HCT116 (cell line): ENCODE measurements at regions not wholly inside any gene's neighbourhood (a gene's known extent, or its start where the extent isn't known, plus 50 kb on each side); places are given as distances from the start of the nearest gene placed in this dataset.

Experiments used
- ATAC-seq: fragments of 200-7000 bp; cut with Tn5 transposase; 2 replicates; pipeline ENCODE4 v1.9.1; 2020; ENCODE audit warnings: mild to moderate bottlenecking, moderate library complexity
- BruUV-seq: library from RNA; stranded (reverse); fragments of 400-500 nt; replicated peaks from 2 replicates; lab custom pipeline; 2021; lab: Mats Ljungman, UMichigan
- CTCF ChIA-PET: fragments of 300-600 bp; sonication (Branson Sonifier 250); formaldehyde crosslinking; loops from one replicate; lab custom pipeline; 2021; ENCODE audit warnings: antibody characterized with exemption; lab: Charles Lee
- POLR2A ChIA-PET: fragments of 300-600, 350-600 bp; sonication (Branson Sonifier 250); formaldehyde crosslinking; loops from one replicate; lab custom pipeline; 2021; ENCODE audit warnings: antibody characterized with exemption; lab: Charles Lee
- RAD21 ChIA-PET, 2 experiments: fragments of 300-600 bp; sonication (Branson Sonifier 250); formaldehyde crosslinking; loops; one replicate each; lab custom pipeline; 2023; ENCODE audit warnings: low total read pairs in 2 of 2; ENCODE audit not compliant: uncharacterized antibody in 2 of 2, unreplicated experiment in 2 of 2, low non-redundant PET in 1 of 2; lab: Charles Lee
- DNase-seq: peaks from one replicate; pipeline ENCODE4 v3.0.0-alpha.2; 2010; ENCODE audit warnings: low read depth, low spot score
- H2AFZ ChIP-seq: fragments of 200-600 bp; shearing (Covaris generic), sonication (generic); 2 replicates; pipeline ENCODE4 v1.6.1; 2017; ENCODE audit warnings: low read depth, mixed run types, mixed read lengths, antibody characterized with exemption, low read length; ENCODE audit not compliant: poor library complexity, severe bottlenecking
- H3K27ac ChIP-seq: 2 replicates; pipeline ENCODE4 v1.5.1; 2012; ENCODE audit warnings: low read depth, low read length
- H3K27me3 ChIP-seq: fragments of 200-600 bp; sonication (generic); 2 replicates; pipeline ENCODE4 v1.6.1; 2016; ENCODE audit warnings: mixed run types, low read length, mixed read lengths; ENCODE audit not compliant: insufficient read depth
- H3K36me3 ChIP-seq, 2 experiments: fragments of 200-500 bp in 1 of 2; fragments of 200-600 bp in 1 of 2; sonication (Bioruptor generic) in 1 of 2; sonication (generic) in 1 of 2; 2 replicates each; pipeline versions ENCODE4 v1.5.1 to v1.6.1; 2014 to 2016; ENCODE audit warnings: low read length in 2 of 2, inconsistent platforms in 1 of 2, mixed read lengths in 1 of 2, mixed run types in 1 of 2; ENCODE audit not compliant: insufficient read depth in 2 of 2, control insufficient read depth in 1 of 2
- H3K4me1 ChIP-seq, 2 experiments: fragments of 200-600 bp in 1 of 2; sonication (generic) in 1 of 2; 2 replicates each; pipeline versions ENCODE4 v1.5.1 to v1.6.1; 2012 to 2017; ENCODE audit warnings: low read length in 2 of 2, inconsistent platforms in 1 of 2, mild to moderate bottlenecking in 1 of 2, mixed read lengths in 1 of 2, mixed run types in 1 of 2, moderate library complexity in 1 of 2; ENCODE audit not compliant: insufficient read depth in 2 of 2, control insufficient read depth in 1 of 2
- H3K4me2 ChIP-seq: fragments of 200-600 bp; sonication (generic); 2 replicates; pipeline ENCODE4 v1.6.1; 2017; ENCODE audit warnings: mixed run types, low read length, mixed read lengths
- H3K4me3 ChIP-seq, 2 experiments: fragments of 200-600 bp in 1 of 2; sonication (generic) in 1 of 2; replicated peaks in 1 of 2; 2 replicates each; pipeline ENCODE4 v1.5.1; 2011 to 2016; ENCODE audit warnings: low read length in 2 of 2, control low read depth in 1 of 2, low read depth in 1 of 2, mild to moderate bottlenecking in 1 of 2, mixed read lengths in 1 of 2, mixed run types in 1 of 2
- H3K79me2 ChIP-seq: fragments of 200-600 bp; sonication (generic); 2 replicates; pipeline ENCODE4 v1.6.1; 2017; ENCODE audit warnings: mild to moderate bottlenecking, mixed run types, low read length, moderate library complexity, mixed read lengths; ENCODE audit not compliant: insufficient read depth
- H3K9ac ChIP-seq: fragments of 200-600 bp; sonication (generic); 2 replicates; pipeline ENCODE4 v1.6.1; 2016; ENCODE audit warnings: low read length, mixed read lengths
- H3K9me2 ChIP-seq: fragments of 200-600 bp; sonication (generic), shearing (Covaris generic); 2 replicates; pipeline ENCODE4 v1.6.1; 2017; ENCODE audit warnings: mixed run types, mild to moderate bottlenecking, moderate library complexity; ENCODE audit not compliant: insufficient read depth
- H3K9me3 ChIP-seq, 2 experiments: fragments of 200-500 bp in 1 of 2; fragments of 200-600 bp in 1 of 2; sonication (Bioruptor generic) in 1 of 2; sonication (generic) in 1 of 2; 2 replicates each; pipeline ENCODE4 v1.6.1; 2014 to 2017; ENCODE audit warnings: low read length in 2 of 2, mixed read lengths in 2 of 2, inconsistent platforms in 1 of 2, low read depth in 1 of 2, mild to moderate bottlenecking in 1 of 2, mixed run types in 1 of 2, moderate library complexity in 1 of 2; ENCODE audit not compliant: control insufficient read depth in 1 of 2, insufficient read depth in 1 of 2
- H4K20me1 ChIP-seq: fragments of 200-600 bp; sonication (generic), shearing (Covaris generic); 2 replicates; pipeline ENCODE4 v1.6.1; 2017; ENCODE audit warnings: mixed run types, mild to moderate bottlenecking, moderate library complexity; ENCODE audit not compliant: insufficient read depth
- CEBPB ChIP-seq: IDR thresholded peaks from 2 replicates; pipeline ENCODE4 v1.6.1; 2012; ENCODE audit warnings: low read depth
- EGR1 ChIP-seq: IDR thresholded peaks from 2 replicates; pipeline ENCODE4 v1.6.1; 2012; ENCODE audit warnings: low read depth
- ELF1 ChIP-seq: IDR thresholded peaks from 2 replicates; pipeline ENCODE4 v1.6.1; 2012; ENCODE audit warnings: low read depth, borderline replicate concordance
- FOSL1 ChIP-seq: IDR thresholded peaks from 2 replicates; pipeline ENCODE4 v1.6.1; 2012; ENCODE audit warnings: low read depth
- RAD21 ChIP-seq: IDR thresholded peaks from 2 replicates; pipeline ENCODE4 v1.6.1; 2012; ENCODE audit warnings: low read depth, mild to moderate bottlenecking
- SP1 ChIP-seq: IDR thresholded peaks from 2 replicates; pipeline ENCODE4 v1.6.1; 2012; ENCODE audit warnings: low read depth
- SRF ChIP-seq: IDR thresholded peaks from 2 replicates; pipeline ENCODE4 v1.6.1; 2012; ENCODE audit warnings: low read depth
- TCF7L2 ChIP-seq: IDR thresholded peaks from 2 replicates; pipeline ENCODE4 v1.7.0; 2011; ENCODE audit warnings: borderline replicate concordance, inconsistent platforms; ENCODE audit not compliant: insufficient read depth, insufficient read length; ENCODE audit errors: extremely low read depth
- ZBTB33 ChIP-seq: IDR thresholded peaks from 2 replicates; pipeline ENCODE4 v1.6.1; 2011; ENCODE audit warnings: mild to moderate bottlenecking, low read length, moderate library complexity; ENCODE audit not compliant: insufficient replicate concordance; ENCODE audit errors: extremely low read depth
- intact Hi-C: fragments of 100-400 bp; cut with micrococcal nuclease; formaldehyde crosslinking; loops from 2 replicates; pipeline ENCODE4 v1.10.0; 2022

DNA sequence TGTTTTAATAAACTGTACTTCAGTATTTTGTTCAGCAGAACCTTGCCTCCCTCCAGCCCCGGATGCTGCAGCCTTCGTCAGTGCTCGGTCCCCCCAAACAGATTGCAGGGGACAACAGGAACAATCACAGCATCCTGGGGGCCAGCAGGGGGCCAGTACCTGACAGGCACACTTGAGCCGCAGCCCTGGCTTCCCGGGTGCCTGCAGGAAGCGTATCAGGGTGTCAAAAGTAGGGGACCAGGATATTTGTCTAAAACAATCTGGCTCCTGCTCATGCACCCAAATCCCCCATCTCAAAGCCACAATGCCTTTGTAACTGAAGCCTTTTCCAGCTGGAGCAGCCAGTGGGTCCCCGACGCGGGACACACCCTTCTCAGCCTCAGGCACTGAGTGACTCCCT is 167.5 kb upstream of the TSHZ3 start:
- Histone ChIP-seq H3K27me3 (no peaks in the 10 kb centered on the region), H3K79me2 (no peaks in the 10 kb centered on the region), H3K9me2 (no peaks in the 10 kb centered on the region), H3K27ac (no peak overlapping the region), H3K4me3 (no peak overlapping the region), H3K9me3 (peaks cover 10 to 24% of the 10 kb centered on the region in 2 experiments; a peak in 2 of 4 replicates), H3K4me1 (no peaks in the 10 kb centered on the region), H3K36me3 (no peaks in the 10 kb centered on the region), H3K4me2 (no peak overlapping the region), H3K9ac (no peak overlapping the region), H2AFZ (no peak overlapping the region), H4K20me1 (no peaks in the 10 kb centered on the region)
- intact Hi-C loops, result no loop called here
- CTCF ChIA-PET, result no interaction called here
- no TSS peak for BruUV-seq
- RAD21 ChIA-PET, result no interaction called here
- POLR2A ChIA-PET, result no interaction called here
- no peak for TF ChIP-seq ELF1
- TF ChIP-seq CEBPB, result no peak
- no peak for TF ChIP-seq FOSL1
- no peak for TF ChIP-seq TCF7L2
- TF ChIP-seq SP1, result no peak
- TF ChIP-seq EGR1, result no peak
- no peak for TF ChIP-seq ZBTB33
- no peak for TF ChIP-seq SRF
- TF ChIP-seq RAD21, result no peak
- no peak for DNase-seq
- ATAC-seq, result no peak
